Activated naive CD4-positive, alpha-beta T cell treated with anti-CD3 and anti-CD28 coated beads for 36 hours (primary cell): ENCODE measurements at regions not wholly inside any gene's neighbourhood (a gene's known extent, or its start where the extent isn't known, plus 50 kb on each side); places are given as distances from the start of the nearest gene placed in this dataset.

Experiments
- CTCF ChIA-PET: fragments of 350-600 bp; sonication (Branson Sonifier 250); formaldehyde crosslinking; loops from one replicate; lab custom pipeline; 2021; ENCODE audit warnings: antibody characterized with exemption; lab: Charles Lee
- DNase-seq: peaks from one replicate; pipeline ENCODE4 v3.0.0-alpha.2; 2020
- H3K27ac Mint-ChIP-seq: one replicate; pipeline ENCODE4 v1.8.0; 2021; ENCODE audit warnings: mild to moderate bottlenecking, mixed read lengths
- H3K27me3 Mint-ChIP-seq: one replicate; pipeline ENCODE4 v1.8.0; 2021; ENCODE audit warnings: low read depth, mixed read lengths
- H3K36me3 Mint-ChIP-seq: one replicate; pipeline ENCODE4 v1.8.0; 2021; ENCODE audit warnings: low read depth, mixed read lengths
- H3K4me1 Mint-ChIP-seq: one replicate; pipeline ENCODE4 v1.8.0; 2021; ENCODE audit warnings: low read depth, mixed read lengths
- H3K4me3 Mint-ChIP-seq: one replicate; pipeline ENCODE4 v1.8.0; 2021; ENCODE audit warnings: mild to moderate bottlenecking, moderate library complexity, mixed read lengths
- H3K9me3 Mint-ChIP-seq: one replicate; pipeline ENCODE4 v1.8.0; 2021; ENCODE audit warnings: mixed read lengths
- intact Hi-C: fragments of 100-400 bp; cut with micrococcal nuclease; formaldehyde crosslinking; loops from one replicate; pipeline ENCODE4 v1.15.1; 2023

- H3K9me3 Mint-ChIP-seq = no peaks in the 10 kb centered on the region
- H3K4me3 Mint-ChIP-seq = no peak overlapping the region
- H3K4me1 Mint-ChIP-seq = no peaks in the 10 kb centered on the region
- intact Hi-C loops = no loop called here
- DNase-seq = no peak
- no peaks in the 10 kb centered on the region for H3K36me3 Mint-ChIP-seq
- CTCF ChIA-PET = no interaction called here
- peaks cover 19% of the 10 kb centered on the region for H3K27me3 Mint-ChIP-seq
- no peak overlapping the region for H3K27ac Mint-ChIP-seq
Observed at GRCh38 chr5:74112372-74113195, 486.6 kb downstream of the ARHGEF28 start.

DNA sequence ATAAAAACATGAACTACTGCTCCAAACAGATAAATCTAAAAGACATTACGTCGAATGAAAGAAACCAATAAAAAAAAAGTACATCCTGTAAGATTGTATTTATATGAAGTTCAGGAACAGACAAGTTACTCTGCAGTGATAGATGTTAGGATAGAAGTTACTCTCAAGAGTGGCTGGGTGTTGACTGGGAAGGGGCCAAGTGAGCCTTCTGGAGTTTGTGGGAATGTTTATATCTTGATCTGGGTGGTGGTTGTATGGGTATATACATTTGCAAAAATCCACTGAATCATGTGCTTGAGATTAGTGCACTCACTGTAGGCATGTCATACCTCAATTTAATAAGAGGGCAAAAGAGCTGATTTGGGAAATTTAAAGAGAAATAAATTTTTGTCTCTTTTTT is 485.8 kb downstream of the ARHGEF28 start:
- no peaks in the 10 kb centered on the region for H3K4me1 Mint-ChIP-seq
- no peak overlapping the region for H3K4me3 Mint-ChIP-seq
- no peak for DNase-seq
- H3K36me3 Mint-ChIP-seq = no peaks in the 10 kb centered on the region
- CTCF ChIA-PET = no interaction called here
- intact Hi-C loops = no loop called here
- no peak overlapping the region for H3K27ac Mint-ChIP-seq
- peaks cover 21% of the 10 kb centered on the region for H3K27me3 Mint-ChIP-seq
- no peaks in the 10 kb centered on the region for H3K9me3 Mint-ChIP-seq

GRCh38 chr5:74109344-74109743 is 483.3 kb downstream of the ARHGEF28 start:
- CTCF ChIA-PET = no interaction called here
- no peaks in the 10 kb centered on the region for H3K4me1 Mint-ChIP-seq

GRCh38 chr5:74107899-74108298 is 481.9 kb downstream of the ARHGEF28 start:
- Mint-ChIP-seq H3K27me3 (peaks cover 27% of the 10 kb centered on the region), H3K4me1 (no peaks in the 10 kb centered on the region), H3K9me3 (no peaks in the 10 kb centered on the region), H3K4me3 (no peak overlapping the region), H3K27ac (no peak overlapping the region), H3K36me3 (no peaks in the 10 kb centered on the region)
- CTCF ChIA-PET = no interaction called here
- DNase-seq = no peak
- intact Hi-C loops = no loop called here

More at GRCh38 chr5:74109344-74109743, 483.3 kb downstream of the ARHGEF28 start:
- Mint-ChIP-seq H3K27ac (no peak overlapping the region), H3K4me3 (no peak overlapping the region), H3K27me3 (peaks cover 28% of the 10 kb centered on the region), H3K9me3 (no peaks in the 10 kb centered on the region), H3K36me3 (no peaks in the 10 kb centered on the region)
- intact Hi-C loops = no loop called here
- DNase-seq = no peak

GRCh38 chr5:74105126-74105780 is 479.3 kb downstream of the ARHGEF28 start:
- H3K9me3 Mint-ChIP-seq = no peaks in the 10 kb centered on the region
- H3K4me3 Mint-ChIP-seq = no peak overlapping the region
- intact Hi-C loops = no loop called here
- DNase-seq = no peak
- H3K4me1 Mint-ChIP-seq = no peaks in the 10 kb centered on the region
- peaks cover 23% of the 10 kb centered on the region for H3K27me3 Mint-ChIP-seq
- no peaks in the 10 kb centered on the region for H3K36me3 Mint-ChIP-seq
- H3K27ac Mint-ChIP-seq = no peak overlapping the region
- CTCF ChIA-PET = no interaction called here

DNA sequence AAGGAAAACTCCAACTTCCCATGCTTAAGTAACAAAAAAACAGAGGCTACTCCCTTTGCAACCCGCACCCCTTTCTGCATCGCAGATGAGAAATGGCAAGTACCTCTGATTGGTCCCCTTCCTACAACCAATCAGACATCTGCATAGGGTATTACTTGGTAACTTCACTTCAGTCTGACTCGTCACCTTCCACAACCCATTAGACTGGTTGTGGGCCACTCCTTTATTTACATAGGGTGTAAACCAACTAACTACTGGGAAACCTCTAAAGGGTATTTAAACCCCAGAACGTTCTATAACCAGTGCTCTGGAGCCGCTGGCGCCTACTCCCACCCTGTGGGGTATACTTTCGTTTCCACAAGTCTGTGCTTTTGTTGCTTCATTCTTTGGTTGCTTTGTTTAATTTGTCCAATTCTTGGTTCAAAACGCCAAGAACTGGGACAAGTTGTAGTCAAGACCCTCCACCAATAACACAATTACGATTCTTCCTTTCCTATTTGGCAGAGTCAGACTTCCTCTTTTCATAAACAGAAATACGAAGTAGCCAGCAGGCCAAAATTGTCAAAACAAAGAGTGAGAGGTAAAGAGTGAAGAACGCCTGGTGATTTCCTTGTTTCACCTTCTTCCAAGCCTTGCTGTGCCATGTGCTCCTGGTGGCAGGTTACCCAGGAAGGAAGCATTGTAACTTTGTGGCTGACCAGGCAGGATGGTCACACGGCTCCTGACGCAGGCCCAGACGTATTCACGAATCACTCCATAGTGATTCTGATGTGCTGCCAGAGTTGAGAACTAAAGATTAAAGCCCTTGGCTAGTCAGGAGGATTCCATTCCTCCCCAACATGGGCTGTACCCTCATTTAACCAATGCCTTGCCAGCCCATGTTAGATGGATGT is 477.4 kb downstream of the ARHGEF28 start:
- H3K9me3 Mint-ChIP-seq = peaks cover 5% of the 10 kb centered on the region
- DNase-seq = no peak

GRCh38 chr5:74100268-74100665 is 474.3 kb downstream of the ARHGEF28 start:
- DNase-seq = no peak
- no peaks in the 10 kb centered on the region for H3K4me1 Mint-ChIP-seq
- H3K27ac Mint-ChIP-seq = no peak overlapping the region
- no peak overlapping the region for H3K4me3 Mint-ChIP-seq
- peaks cover 5% of the 10 kb centered on the region for H3K9me3 Mint-ChIP-seq
- intact Hi-C loops = no loop called here
- no peaks in the 10 kb centered on the region for H3K27me3 Mint-ChIP-seq
- H3K36me3 Mint-ChIP-seq = no peaks in the 10 kb centered on the region
- CTCF ChIA-PET = no interaction called here

More for the DNA sequence above, 477.4 kb downstream of the ARHGEF28 start:
- H3K36me3 Mint-ChIP-seq = no peaks in the 10 kb centered on the region
- H3K4me1 Mint-ChIP-seq = no peaks in the 10 kb centered on the region
- H3K4me3 Mint-ChIP-seq = no peak overlapping the region
- CTCF ChIA-PET = interaction anchor here (0.7 kb wide), 1 partner anchor 220 kb away, joined by 3 read pairs; no protein-coding TSS in a partner anchor
- H3K27me3 Mint-ChIP-seq = peaks cover 13% of the 10 kb centered on the region
- no peak overlapping the region for H3K27ac Mint-ChIP-seq
- intact Hi-C loops = no loop called here

GRCh38 chr5:74099538-74100267 is 473.7 kb downstream of the ARHGEF28 start:
- CTCF ChIA-PET = no interaction called here
- no peak overlapping the region for H3K4me3 Mint-ChIP-seq
- H3K36me3 Mint-ChIP-seq = no peaks in the 10 kb centered on the region
- H3K27ac Mint-ChIP-seq = no peak overlapping the region
- no peaks in the 10 kb centered on the region for H3K27me3 Mint-ChIP-seq
- no peak for DNase-seq
- peaks cover 5% of the 10 kb centered on the region for H3K9me3 Mint-ChIP-seq
- intact Hi-C loops = no loop called here
- no peaks in the 10 kb centered on the region for H3K4me1 Mint-ChIP-seq

- Mint-ChIP-seq H3K9me3 (peaks cover 5% of the 10 kb centered on the region), H3K27me3 (no peaks in the 10 kb centered on the region), H3K36me3 (no peaks in the 10 kb centered on the region), H3K27ac (no peak overlapping the region), H3K4me3 (no peak overlapping the region), H3K4me1 (no peaks in the 10 kb centered on the region)
- intact Hi-C loops = no loop called here
- CTCF ChIA-PET = no interaction called here
- no peak for DNase-seq
Observed at GRCh38 chr5:74098941-74099340, 472.9 kb downstream of the ARHGEF28 start.

DNA sequence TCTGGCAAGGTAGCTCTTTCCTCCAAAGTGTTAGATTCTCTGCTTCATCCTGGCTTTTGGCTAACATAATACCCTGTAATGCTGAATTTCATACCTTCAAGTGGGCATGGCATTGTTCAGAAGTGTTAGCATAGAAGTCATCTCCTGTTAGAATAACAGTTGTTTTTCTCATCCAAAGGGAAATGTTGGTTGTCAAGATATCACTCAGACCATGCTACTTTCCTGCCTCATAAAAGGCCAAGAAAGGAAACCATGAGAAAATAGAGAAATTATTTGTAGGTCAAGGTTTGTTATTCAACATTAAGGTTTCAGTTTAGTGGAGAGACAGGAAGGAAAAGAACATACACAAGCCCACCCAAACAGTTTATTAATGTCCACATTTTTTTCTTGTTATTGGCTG is 472.5 kb downstream of the ARHGEF28 start:
- peaks cover 5% of the 10 kb centered on the region for H3K9me3 Mint-ChIP-seq
- CTCF ChIA-PET = no interaction called here
- no peak overlapping the region for H3K4me3 Mint-ChIP-seq
- intact Hi-C loops = no loop called here
- DNase-seq = no peak
- no peak overlapping the region for H3K27ac Mint-ChIP-seq
- no peaks in the 10 kb centered on the region for H3K36me3 Mint-ChIP-seq
- H3K4me1 Mint-ChIP-seq = no peaks in the 10 kb centered on the region
- H3K27me3 Mint-ChIP-seq = no peaks in the 10 kb centered on the region

DNA sequence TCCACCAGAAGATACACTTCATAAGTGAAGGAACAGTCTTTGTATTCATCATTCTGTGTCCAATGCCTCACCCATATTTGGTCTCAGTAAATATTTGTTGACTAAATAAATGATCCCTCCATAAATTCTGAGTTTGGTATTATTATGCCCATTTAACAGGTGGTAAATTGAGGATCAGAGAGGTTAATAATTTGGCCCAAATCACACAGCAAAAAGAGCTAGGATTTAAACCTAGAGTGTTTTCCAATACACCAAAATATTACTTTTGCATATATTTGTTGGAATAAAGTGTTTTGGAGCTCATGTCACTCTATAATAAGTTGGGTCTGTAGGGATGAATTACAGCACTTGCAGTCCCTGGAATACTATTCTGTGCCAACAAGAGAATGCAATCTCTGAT is 470.3 kb downstream of the ARHGEF28 start:
- H3K4me1 Mint-ChIP-seq = no peaks in the 10 kb centered on the region
- H3K27ac Mint-ChIP-seq = no peak overlapping the region
- no peak overlapping the region for H3K4me3 Mint-ChIP-seq
- CTCF ChIA-PET = no interaction called here
- H3K36me3 Mint-ChIP-seq = no peaks in the 10 kb centered on the region
- intact Hi-C loops = no loop called here
- peaks cover 5% of the 10 kb centered on the region for H3K9me3 Mint-ChIP-seq
- DNase-seq = no peak
- no peaks in the 10 kb centered on the region for H3K27me3 Mint-ChIP-seq

GRCh38 chr5:74095871-74096270 is 469.9 kb downstream of the ARHGEF28 start:
- Mint-ChIP-seq H3K9me3 (peaks cover 5% of the 10 kb centered on the region), H3K4me1 (no peaks in the 10 kb centered on the region), H3K36me3 (no peaks in the 10 kb centered on the region), H3K4me3 (no peak overlapping the region), H3K27me3 (no peaks in the 10 kb centered on the region), H3K27ac (no peak overlapping the region)
- CTCF ChIA-PET = no interaction called here
- no peak for DNase-seq
- intact Hi-C loops = no loop called here
